Pancreas (tissue), 10 donors: ENCODE measurements at regions not wholly inside any gene's neighbourhood (a gene's known extent, or its start where the extent isn't known, plus 50 kb on each side); places are given as distances from the start of the nearest gene placed in this dataset.

Experiments
- ATAC-seq, 4 donors: fragments of 200-7000 bp; cut with Tn5 transposase; one replicate each; pipeline versions ENCODE4 v1.8.0 to v1.9.1; 2020; ENCODE audit warnings: mild to moderate bottlenecking in 4 of 4, moderate library complexity in 4 of 4
- DNase-seq, 6 donors: peaks; one replicate each; pipeline ENCODE4 v3.0.0-alpha.2; 2020
- FAIRE-seq: peaks from 2 replicates; lab custom pipeline; 2012; peaks lifted over from hg19 to GRCh38; lab: Jason Lieb, UNC
- H3K27ac ChIP-seq, 4 donors: fragments of 200-600 bp; sonication (generic); 1 replicate in 3 of 4; 2 replicates in 1 of 4; pipeline versions ENCODE4 v1.5.0 to v1.8.0; 2020
- H3K27me3 ChIP-seq, 4 donors: fragments of 200-600 bp; one replicate each; pipeline ENCODE4 v1.8.0; 2021
- H3K36me3 ChIP-seq, 3 donors: fragments of 200-600 bp; sonication (generic) in 1 of 3; one replicate each; pipeline versions ENCODE4 v1.5.0 to v1.8.0; 2020 to 2021
- H3K4me1 ChIP-seq, 3 donors: fragments of 200-600 bp; one replicate each; pipeline ENCODE4 v1.8.0; 2021
- H3K4me3 ChIP-seq, 4 donors: fragments of 200-600 bp; sonication (generic) in 2 of 4; one replicate each; pipeline versions ENCODE4 v1.5.0 to v1.8.0; 2020 to 2021
- H3K9me3 ChIP-seq, 4 donors: fragments of 200-600 bp; one replicate each; pipeline ENCODE4 v1.8.0; 2021
- WGBS, 2 donors: extraction: QIAGEN DNeasy Blood & Tissue Kit; methylation state at CpG; one replicate each; pipeline ENCODE4 v1.1.7; 2013; 5-methylcytosine and 5-hydroxymethylcytosine counted together
- intact Hi-C, 3 donors: fragments of 100-400 bp; cut with DNase I; formaldehyde crosslinking; loops; one replicate each; pipeline versions ENCODE4 v1.11.1 to v1.14.2; 2022
- TF ChIP-seq, protein P1 (sequence below), 4 donors: fragments of 200-600 bp; sonication (generic) in 3 of 4; IDR thresholded peaks; one replicate each; pipeline versions ENCODE4 v1.5.0 to v1.8.0; 2021; ENCODE audit warnings: antibody characterized with exemption in 4 of 4
- donor health status: healthy with polysubstance abuse.
- donor health status: DM: no; HTN: no; CAD: no; lungs with moderate emphysema.
- donor health status: DM: no; HTN: no; CAD: no.
- donor health status: control.
- donor health status: control.
- donor health status: Bipolar disorder and iron deficiency.
- donor health status: DM: yes; HTN: yes; CAD: no.
- donor health status: DM: no; HTN: no; CAD: no.
- donor health status: DM: no; HTN: no; CAD: no.
- donor health status: DM: yes; HTN: yes; CAD: no.

DNA sequence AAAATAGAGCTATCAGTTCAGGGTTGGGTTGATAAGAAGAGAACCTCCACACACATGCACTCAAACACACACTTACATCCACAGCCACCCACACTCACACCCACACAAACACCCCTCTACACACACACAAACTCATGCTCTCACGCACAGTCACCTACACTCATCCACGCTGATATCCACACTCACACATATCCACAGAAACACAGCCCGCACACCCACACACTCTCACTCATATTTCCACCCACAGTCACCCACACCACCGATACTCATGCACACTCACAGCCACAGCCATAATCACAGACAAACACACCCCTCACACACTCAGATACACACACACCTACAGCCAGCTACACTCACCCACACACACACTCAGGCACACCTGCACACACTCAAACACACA is 333.0 kb upstream of the TPK1 start:
- intact Hi-C loops, result no loop called here
- Histone ChIP-seq H3K27me3 (no peaks in the 10 kb centered on the region), H3K9me3 (no peaks in the 10 kb centered on the region), H3K36me3 (no peaks in the 10 kb centered on the region), H3K4me3 (no peak overlapping the region), H3K27ac (no peak overlapping the region), H3K4me1 (no peaks in the 10 kb centered on the region)
- 75 to 84% methylated on average over 4 of the region's 4 CpGs for WGBS, 2 donors
- ATAC-seq (no peak), DNase-seq (no peak), FAIRE-seq (no peak)
- TF ChIP-seq, protein P1, sequence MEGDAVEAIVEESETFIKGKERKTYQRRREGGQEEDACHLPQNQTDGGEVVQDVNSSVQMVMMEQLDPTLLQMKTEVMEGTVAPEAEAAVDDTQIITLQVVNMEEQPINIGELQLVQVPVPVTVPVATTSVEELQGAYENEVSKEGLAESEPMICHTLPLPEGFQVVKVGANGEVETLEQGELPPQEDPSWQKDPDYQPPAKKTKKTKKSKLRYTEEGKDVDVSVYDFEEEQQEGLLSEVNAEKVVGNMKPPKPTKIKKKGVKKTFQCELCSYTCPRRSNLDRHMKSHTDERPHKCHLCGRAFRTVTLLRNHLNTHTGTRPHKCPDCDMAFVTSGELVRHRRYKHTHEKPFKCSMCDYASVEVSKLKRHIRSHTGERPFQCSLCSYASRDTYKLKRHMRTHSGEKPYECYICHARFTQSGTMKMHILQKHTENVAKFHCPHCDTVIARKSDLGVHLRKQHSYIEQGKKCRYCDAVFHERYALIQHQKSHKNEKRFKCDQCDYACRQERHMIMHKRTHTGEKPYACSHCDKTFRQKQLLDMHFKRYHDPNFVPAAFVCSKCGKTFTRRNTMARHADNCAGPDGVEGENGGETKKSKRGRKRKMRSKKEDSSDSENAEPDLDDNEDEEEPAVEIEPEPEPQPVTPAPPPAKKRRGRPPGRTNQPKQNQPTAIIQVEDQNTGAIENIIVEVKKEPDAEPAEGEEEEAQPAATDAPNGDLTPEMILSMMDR (IDR thresholded peaks at IDR 0.05), result no peak

DNA sequence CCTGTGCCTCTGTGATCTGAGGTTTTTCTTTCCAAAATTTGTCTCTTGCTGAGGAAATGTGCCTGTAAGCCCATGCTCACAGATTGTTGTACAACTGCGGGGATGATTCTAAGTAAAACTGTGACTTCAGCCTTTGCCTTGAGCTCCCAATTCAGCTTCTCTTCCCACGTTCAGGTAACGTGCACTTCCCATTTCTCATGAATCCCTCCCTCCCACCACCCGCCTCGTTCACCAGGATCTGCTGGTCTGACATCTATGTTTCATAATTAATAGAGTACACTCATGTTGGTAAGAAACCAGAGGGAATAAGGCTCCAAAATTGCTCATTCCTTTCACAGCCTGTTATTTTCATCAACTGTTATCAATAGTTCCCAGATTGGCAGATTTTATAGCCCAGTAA is 332.6 kb upstream of the TPK1 start:
- DNase-seq (no peak), FAIRE-seq (no peak), ATAC-seq (no peak)
- Histone ChIP-seq H3K27ac (no peak overlapping the region), H3K9me3 (no peaks in the 10 kb centered on the region), H3K4me3 (no peak overlapping the region), H3K36me3 (no peaks in the 10 kb centered on the region), H3K27me3 (no peaks in the 10 kb centered on the region), H3K4me1 (no peaks in the 10 kb centered on the region)
- TF ChIP-seq, protein P1 (IDR thresholded peaks at IDR 0.05), result no peak
- 35 to 41% methylated on average over 5 of the region's 5 CpGs for WGBS, 2 donors
- intact Hi-C loops, result no loop called here

DNA sequence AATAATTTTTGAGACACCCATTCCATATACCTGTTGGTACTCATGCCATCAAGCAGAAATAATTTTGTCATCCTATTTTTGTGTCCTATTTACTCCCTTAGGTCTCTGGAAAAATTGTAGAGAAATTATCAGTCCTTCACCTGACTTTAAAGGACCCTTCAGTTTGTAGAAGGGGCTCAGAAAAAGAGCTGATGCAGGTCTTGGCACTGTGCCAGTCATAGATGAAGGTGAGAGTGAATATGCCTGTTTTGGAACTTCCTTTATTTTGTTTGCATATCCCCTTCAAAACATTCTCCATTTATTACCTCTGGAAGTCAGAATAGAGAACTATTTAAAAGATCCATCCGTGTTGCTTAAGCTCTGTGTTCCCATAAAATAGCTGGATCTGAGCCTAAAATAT is 321.0 kb upstream of the TPK1 start:
- no peak overlapping the region for H3K4me3 ChIP-seq
- ATAC-seq (no peak), DNase-seq (no peak), FAIRE-seq (no peak)
- no peaks in the 10 kb centered on the region for H3K36me3 ChIP-seq
- 41 to 43% methylated on average over 1 of the region's 1 CpG for WGBS, 2 donors
- intact Hi-C loops, result no loop called here
- TF ChIP-seq, protein P1 (IDR thresholded peaks at IDR 0.05), result no peak
- H3K27ac ChIP-seq, result no peak overlapping the region
- no peaks in the 10 kb centered on the region for H3K9me3 ChIP-seq
- H3K27me3 ChIP-seq, result no peaks in the 10 kb centered on the region
- H3K4me1 ChIP-seq, result no peaks in the 10 kb centered on the region

DNA sequence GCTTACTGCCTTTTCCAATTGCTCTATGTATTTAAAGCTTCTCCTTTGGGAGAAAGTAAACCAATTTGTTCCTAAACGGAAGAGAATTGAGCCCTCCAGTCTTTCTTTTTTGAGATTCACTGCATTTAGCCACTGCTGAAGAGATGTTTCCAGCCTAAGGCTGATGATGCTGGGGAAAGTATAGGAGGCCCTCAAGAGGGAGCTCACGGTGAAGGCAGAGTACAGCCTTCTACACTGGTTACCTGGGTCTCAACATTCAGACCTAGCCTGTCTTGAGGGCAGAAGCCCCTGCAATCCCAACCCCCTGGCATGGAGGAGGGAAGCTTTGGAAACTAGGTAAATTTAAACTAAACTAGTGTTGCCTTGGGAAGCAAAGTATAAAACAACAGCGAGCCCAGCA is 316.7 kb upstream of the TPK1 start:
- intact Hi-C loops, result no loop called here
- FAIRE-seq (no peak), DNase-seq (no peak), ATAC-seq (no peak)
- H3K36me3 ChIP-seq, result no peaks in the 10 kb centered on the region
- 34 to 49% methylated on average over 3 of the region's 3 CpGs for WGBS, 2 donors
- no peaks in the 10 kb centered on the region for H3K4me1 ChIP-seq
- H3K27me3 ChIP-seq, result no peaks in the 10 kb centered on the region
- H3K27ac ChIP-seq, result no peak overlapping the region
- TF ChIP-seq, protein P1 (IDR thresholded peaks at IDR 0.05), result no peak
- H3K4me3 ChIP-seq, result no peak overlapping the region
- no peaks in the 10 kb centered on the region for H3K9me3 ChIP-seq

DNA sequence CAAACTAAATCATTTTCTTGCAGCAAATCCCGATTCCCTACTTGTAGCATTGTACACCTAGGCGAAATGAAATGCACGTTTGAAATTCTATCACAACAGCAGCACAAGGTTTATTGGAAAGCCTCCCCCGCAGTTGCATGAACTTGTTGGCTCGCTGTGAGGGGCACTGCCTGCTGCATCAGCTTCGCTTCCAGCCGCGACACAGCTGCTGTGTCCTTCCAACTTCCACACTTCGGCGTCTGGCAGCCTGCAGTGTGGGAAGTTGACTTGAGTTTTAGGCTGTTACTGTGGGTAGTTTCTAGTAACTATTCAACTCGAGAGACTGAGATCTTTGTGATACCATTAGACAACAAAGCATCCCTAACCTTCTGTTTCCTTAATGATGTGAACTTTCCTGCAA is 315.8 kb upstream of the TPK1 start:
- TF ChIP-seq, protein P1 (IDR thresholded peaks at IDR 0.05), result no peak
- WGBS, 2 donors, result 38 to 58% methylated on average over 11 of the region's 11 CpGs
- no peak for ATAC-seq
- no peak for FAIRE-seq
- Histone ChIP-seq H3K27me3 (no peaks in the 10 kb centered on the region), H3K4me3 (no peak overlapping the region), H3K27ac (no peak overlapping the region), H3K4me1 (no peaks in the 10 kb centered on the region), H3K9me3 (no peaks in the 10 kb centered on the region), H3K36me3 (no peaks in the 10 kb centered on the region)
- intact Hi-C loops, result no loop called here
- DNase-seq, result no peak
